A549 (cell line): ENCODE measurements at regions not wholly inside any gene's neighbourhood (a gene's known extent, or its start where the extent isn't known, plus 50 kb on each side); places are given as distances from the start of the nearest gene placed in this dataset.

Experiments used
- CHD4 ChIP-seq: fragments of 200-600 bp; sonication (generic); IDR thresholded peaks from 2 replicates; pipeline ENCODE4 v1.6.1; 2016; ENCODE audit warnings: antibody characterized with exemption, mild to moderate bottlenecking, borderline replicate concordance
- JUN ChIP-seq, 2 experiments: fragments of >200 bp; sonication (Bioruptor Twin); formaldehyde crosslinking; IDR thresholded peaks; 2 replicates in 1 of 2; 3 replicates in 1 of 2; pipeline ENCODE4 v1.6.1; 2016 to 2017
- PHF8 ChIP-seq: fragments of 200-600 bp; sonication (generic); IDR thresholded peaks from 2 replicates; pipeline ENCODE4 v1.6.1; 2016; ENCODE audit warnings: low read depth, mild to moderate bottlenecking, antibody characterized with exemption, moderate library complexity, borderline replicate concordance
- POLR2A ChIP-seq: IDR thresholded peaks from 2 replicates; pipeline ENCODE4 v1.6.1; 2012; ENCODE audit warnings: mild to moderate bottlenecking, low read length
- RFX5 ChIP-seq: fragments of 450-650 bp; IDR thresholded peaks from 2 replicates; pipeline ENCODE4 v1.7.1; 2014; ENCODE audit warnings: antibody characterized with exemption, mild to moderate bottlenecking, moderate library complexity
- TP53 ChIP-seq: fragments of 250-450 bp; sonication (Bioruptor Pico); IDR thresholded peaks from 2 replicates; pipeline ENCODE4 v1.5.0; 2021; ENCODE audit warnings: mild to moderate bottlenecking, moderate library complexity
- TF ChIP-seq, protein P1 (sequence below): fragments of >200 bp; sonication (Bioruptor Twin); formaldehyde crosslinking; IDR thresholded peaks from 2 replicates; pipeline ENCODE4 v1.6.1; 2016
- TF ChIP-seq, protein P2 (sequence below): fragments of >200 bp; sonication (Bioruptor Twin); formaldehyde crosslinking; IDR thresholded peaks from 3 replicates; pipeline ENCODE4 v1.5.1; 2016
- TF ChIP-seq, protein P3 (sequence below): IDR thresholded peaks from 2 replicates; pipeline ENCODE4 v1.6.1; 2012

DNA sequence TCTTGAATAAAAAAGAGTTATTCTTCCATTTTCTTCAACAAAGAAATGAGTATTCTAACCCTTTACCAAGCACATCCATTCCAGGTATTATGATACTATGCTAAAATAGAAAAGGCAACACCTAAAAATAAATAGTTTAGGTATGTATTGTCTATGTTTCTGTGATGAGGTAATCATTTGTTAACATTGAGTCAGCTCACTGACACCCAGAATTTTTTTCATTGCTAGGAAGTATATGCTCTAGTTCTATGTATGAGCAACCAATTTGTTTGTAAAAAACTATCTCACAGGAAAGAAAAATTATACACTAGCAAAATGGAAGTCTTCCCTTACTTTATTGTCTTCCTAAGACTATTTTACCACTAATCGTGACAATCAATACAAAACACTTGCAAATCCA, 615.6 kb upstream of the GRIN3A start:
- TF ChIP-seq POLR2A (no peak), JUN (IDR thresholded peaks at IDR 0.05) (no peak), RFX5 (no peak), TP53 (CRISPR knock-in tag) (no peak), PHF8 (no peak), CHD4 (no peak)
- TF ChIP-seq, protein P1, sequence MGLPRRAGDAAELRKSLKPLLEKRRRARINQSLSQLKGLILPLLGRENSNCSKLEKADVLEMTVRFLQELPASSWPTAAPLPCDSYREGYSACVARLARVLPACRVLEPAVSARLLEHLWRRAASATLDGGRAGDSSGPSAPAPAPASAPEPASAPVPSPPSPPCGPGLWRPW, result no peak
- TF ChIP-seq, protein P2, sequence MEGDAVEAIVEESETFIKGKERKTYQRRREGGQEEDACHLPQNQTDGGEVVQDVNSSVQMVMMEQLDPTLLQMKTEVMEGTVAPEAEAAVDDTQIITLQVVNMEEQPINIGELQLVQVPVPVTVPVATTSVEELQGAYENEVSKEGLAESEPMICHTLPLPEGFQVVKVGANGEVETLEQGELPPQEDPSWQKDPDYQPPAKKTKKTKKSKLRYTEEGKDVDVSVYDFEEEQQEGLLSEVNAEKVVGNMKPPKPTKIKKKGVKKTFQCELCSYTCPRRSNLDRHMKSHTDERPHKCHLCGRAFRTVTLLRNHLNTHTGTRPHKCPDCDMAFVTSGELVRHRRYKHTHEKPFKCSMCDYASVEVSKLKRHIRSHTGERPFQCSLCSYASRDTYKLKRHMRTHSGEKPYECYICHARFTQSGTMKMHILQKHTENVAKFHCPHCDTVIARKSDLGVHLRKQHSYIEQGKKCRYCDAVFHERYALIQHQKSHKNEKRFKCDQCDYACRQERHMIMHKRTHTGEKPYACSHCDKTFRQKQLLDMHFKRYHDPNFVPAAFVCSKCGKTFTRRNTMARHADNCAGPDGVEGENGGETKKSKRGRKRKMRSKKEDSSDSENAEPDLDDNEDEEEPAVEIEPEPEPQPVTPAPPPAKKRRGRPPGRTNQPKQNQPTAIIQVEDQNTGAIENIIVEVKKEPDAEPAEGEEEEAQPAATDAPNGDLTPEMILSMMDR, result no peak
- TF ChIP-seq, protein P3, sequence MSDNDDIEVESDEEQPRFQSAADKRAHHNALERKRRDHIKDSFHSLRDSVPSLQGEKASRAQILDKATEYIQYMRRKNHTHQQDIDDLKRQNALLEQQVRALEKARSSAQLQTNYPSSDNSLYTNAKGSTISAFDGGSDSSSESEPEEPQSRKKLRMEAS, result no peak
